ENCODE measurements at regions not wholly inside any gene's neighbourhood (a gene's known extent, or its start where the extent isn't known, plus 50 kb on each side); places are given as distances from the start of the nearest gene placed in this dataset.

DNA sequence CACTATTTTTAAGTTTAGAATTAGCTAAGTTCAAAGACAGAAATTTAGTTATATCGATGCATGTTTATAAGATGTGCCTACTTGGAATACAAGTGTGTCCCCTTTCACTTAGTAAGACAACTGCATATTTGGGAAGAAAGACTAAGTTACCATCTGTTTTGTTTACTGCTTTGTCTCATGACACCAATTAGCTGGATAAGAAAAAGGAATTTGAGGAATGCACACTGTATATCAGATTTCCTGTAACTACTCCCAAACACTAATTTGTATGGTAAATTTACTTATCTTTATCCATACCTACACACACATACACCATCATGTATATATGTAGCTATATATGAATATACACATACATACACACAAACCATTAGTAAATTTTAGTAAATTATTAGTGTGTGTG is 1442.8 kb upstream of the IGFBP7 start:
- TF ChIP-seq, protein P1, sequence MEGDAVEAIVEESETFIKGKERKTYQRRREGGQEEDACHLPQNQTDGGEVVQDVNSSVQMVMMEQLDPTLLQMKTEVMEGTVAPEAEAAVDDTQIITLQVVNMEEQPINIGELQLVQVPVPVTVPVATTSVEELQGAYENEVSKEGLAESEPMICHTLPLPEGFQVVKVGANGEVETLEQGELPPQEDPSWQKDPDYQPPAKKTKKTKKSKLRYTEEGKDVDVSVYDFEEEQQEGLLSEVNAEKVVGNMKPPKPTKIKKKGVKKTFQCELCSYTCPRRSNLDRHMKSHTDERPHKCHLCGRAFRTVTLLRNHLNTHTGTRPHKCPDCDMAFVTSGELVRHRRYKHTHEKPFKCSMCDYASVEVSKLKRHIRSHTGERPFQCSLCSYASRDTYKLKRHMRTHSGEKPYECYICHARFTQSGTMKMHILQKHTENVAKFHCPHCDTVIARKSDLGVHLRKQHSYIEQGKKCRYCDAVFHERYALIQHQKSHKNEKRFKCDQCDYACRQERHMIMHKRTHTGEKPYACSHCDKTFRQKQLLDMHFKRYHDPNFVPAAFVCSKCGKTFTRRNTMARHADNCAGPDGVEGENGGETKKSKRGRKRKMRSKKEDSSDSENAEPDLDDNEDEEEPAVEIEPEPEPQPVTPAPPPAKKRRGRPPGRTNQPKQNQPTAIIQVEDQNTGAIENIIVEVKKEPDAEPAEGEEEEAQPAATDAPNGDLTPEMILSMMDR (IDR thresholded peaks at IDR 0.05) = no peak
- no peak for TF ChIP-seq POLR2A (IDR thresholded peaks at IDR 0.05)
